Cardiac muscle cell (in vitro differentiated cells and primary cell): ENCODE measurements at regions not wholly inside any gene's neighbourhood (a gene's known extent, or its start where the extent isn't known, plus 50 kb on each side); places are given as distances from the start of the nearest gene placed in this dataset.
A peak's percentile ranks its signal among the peaks of the same experiment; 100 is the strongest.

Source experiments
- DNase-seq, 2 donors: peaks; one replicate each; pipeline versions ENCODE4 v3.0.0 to v3.0.0-alpha.2; 2010 to 2017; ENCODE audit warnings: low read depth in 1 of 2, low spot score in 1 of 2
- H3K27ac ChIP-seq: fragments of 200-600 bp; sonication (generic); 2 replicates; pipeline ENCODE4 v1.5.1; 2016
- H3K27me3 ChIP-seq: fragments of 200-600 bp; sonication (generic); 2 replicates; pipeline ENCODE4 v1.6.0; 2016; ENCODE audit warnings: control low read depth
- H3K36me3 ChIP-seq: fragments of 200-600 bp; sonication (generic); 2 replicates; pipeline ENCODE4 v1.5.1; 2016; ENCODE audit warnings: control low read depth
- H3K4me1 ChIP-seq: fragments of 200-600 bp; sonication (generic); 2 replicates; pipeline ENCODE4 v1.8.1; 2017; ENCODE audit warnings: low read depth, mild to moderate bottlenecking, mixed run types
- H3K4me3 ChIP-seq: fragments of 200-600 bp; sonication (generic); 2 replicates; pipeline ENCODE4 v1.5.1; 2016; ENCODE audit warnings: mild to moderate bottlenecking
- H3K9me3 ChIP-seq: fragments of 200-600 bp; sonication (generic); 2 replicates; pipeline ENCODE4 v1.5.1; 2017; ENCODE audit warnings: low read depth, mild to moderate bottlenecking, control low read depth
- TF ChIP-seq, protein P1 (sequence below): IDR thresholded peaks from 2 replicates; pipeline ENCODE4 v1.5.1; 2012; ENCODE audit warnings: low read depth, mild to moderate bottlenecking, low read length

DNA sequence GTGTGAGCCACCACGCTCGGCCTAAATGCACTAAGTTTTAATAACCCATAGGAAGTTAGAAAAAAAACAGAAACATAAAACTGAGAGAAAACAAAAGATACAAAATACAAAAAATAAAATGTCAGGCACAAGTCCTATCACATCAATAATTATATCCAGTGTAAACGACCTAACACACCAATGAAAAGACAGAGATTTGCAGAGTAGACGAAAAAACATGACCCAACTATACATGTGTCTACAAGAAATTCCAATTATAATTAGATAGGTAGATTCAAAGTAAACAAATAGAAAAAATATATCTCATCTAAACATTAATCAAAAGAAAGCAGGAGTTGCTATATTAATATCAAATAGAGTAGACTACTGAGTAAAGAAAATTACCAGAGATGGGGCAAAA is 69.4 kb upstream of the NUDT4 start:
- DNase-seq = no peak
- no peaks in the 10 kb centered on the region for H3K27me3 ChIP-seq
- TF ChIP-seq, protein P1, sequence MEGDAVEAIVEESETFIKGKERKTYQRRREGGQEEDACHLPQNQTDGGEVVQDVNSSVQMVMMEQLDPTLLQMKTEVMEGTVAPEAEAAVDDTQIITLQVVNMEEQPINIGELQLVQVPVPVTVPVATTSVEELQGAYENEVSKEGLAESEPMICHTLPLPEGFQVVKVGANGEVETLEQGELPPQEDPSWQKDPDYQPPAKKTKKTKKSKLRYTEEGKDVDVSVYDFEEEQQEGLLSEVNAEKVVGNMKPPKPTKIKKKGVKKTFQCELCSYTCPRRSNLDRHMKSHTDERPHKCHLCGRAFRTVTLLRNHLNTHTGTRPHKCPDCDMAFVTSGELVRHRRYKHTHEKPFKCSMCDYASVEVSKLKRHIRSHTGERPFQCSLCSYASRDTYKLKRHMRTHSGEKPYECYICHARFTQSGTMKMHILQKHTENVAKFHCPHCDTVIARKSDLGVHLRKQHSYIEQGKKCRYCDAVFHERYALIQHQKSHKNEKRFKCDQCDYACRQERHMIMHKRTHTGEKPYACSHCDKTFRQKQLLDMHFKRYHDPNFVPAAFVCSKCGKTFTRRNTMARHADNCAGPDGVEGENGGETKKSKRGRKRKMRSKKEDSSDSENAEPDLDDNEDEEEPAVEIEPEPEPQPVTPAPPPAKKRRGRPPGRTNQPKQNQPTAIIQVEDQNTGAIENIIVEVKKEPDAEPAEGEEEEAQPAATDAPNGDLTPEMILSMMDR = no peak
- H3K4me3 ChIP-seq = no peak overlapping the region
- no peak overlapping the region for H3K27ac ChIP-seq
- H3K4me1 ChIP-seq = no peaks in the 10 kb centered on the region
- no peaks in the 10 kb centered on the region for H3K36me3 ChIP-seq
- no peaks in the 10 kb centered on the region for H3K9me3 ChIP-seq

DNA sequence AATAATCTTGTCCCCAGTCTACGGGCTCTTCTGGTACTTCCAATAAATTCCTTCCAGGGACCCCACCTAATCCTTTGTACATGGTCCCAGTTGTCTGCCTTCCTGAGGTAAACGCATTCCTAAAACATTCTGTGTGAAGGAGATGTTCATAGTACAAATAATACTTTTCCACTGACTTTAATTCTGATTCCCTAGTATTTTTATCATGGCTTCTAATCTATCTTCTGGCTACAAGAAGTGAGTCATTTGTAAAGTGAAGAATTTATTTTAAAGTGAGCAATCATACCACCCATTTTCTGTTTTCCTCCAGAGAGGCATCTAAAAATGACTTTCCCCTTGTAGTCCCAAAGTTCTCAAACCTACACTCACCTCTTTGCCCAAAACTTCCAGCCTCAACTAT is 65.9 kb upstream of the NUDT4 start:
- DNase-seq = no peak
- peaks cover 11% of the 10 kb centered on the region for H3K4me1 ChIP-seq
- no peaks in the 10 kb centered on the region for H3K27me3 ChIP-seq
- H3K4me3 ChIP-seq = no peak overlapping the region
- no peaks in the 10 kb centered on the region for H3K9me3 ChIP-seq
- no peaks in the 10 kb centered on the region for H3K36me3 ChIP-seq
- TF ChIP-seq, protein P1 = no peak
- no peak overlapping the region for H3K27ac ChIP-seq

DNA sequence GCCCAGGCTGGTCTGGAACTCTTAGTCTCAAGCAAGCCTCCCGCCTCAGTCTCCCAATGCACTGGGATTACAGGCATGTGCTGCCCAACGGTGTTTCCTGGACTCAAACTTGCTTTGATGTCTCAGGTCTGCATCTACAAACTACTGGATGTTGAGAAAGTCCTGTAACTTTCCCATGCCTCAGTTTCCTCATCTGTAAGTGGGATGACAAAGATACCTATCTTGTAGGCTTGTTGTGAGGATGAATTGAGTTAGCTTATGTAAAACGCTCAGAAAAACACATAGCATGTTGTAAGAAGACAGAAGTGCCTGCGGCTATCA is 63.6 kb upstream of the NUDT4 start:
- no peaks in the 10 kb centered on the region for H3K9me3 ChIP-seq
- H3K36me3 ChIP-seq = no peaks in the 10 kb centered on the region
- H3K4me3 ChIP-seq = no peak overlapping the region
- DNase-seq = no peak
- peaks cover 14% of the 10 kb centered on the region for H3K4me1 ChIP-seq
- H3K27me3 ChIP-seq = no peaks in the 10 kb centered on the region
- no peak overlapping the region for H3K27ac ChIP-seq
- TF ChIP-seq, protein P1 = no peak

DNA sequence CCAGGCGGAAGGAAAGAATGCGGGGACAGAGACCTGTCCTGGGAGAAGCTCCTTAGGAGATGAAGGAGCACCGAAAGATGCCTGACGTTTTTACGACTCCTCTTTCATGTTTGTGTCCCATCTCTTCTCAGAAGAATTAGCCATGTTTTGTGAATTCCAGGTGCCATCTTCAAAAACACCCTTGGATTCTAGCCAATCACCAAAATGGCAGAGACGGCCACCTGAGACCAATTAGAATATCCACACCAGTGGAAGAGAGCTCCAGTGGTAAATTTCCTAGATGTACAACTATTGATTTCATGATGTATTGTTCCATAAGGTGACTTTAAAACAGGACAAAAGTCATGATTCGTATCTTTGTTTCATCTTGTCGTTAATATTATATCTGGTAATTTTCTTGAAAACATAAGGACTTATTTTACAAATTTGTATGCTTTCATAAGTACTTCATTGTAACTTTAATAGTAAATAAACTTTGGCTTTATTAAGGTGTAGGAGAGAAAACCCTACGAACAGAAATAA is 62.3 kb upstream of the NUDT4 start:
- TF ChIP-seq, protein P1 = no peak
- H3K27me3 ChIP-seq = no peaks in the 10 kb centered on the region
- H3K9me3 ChIP-seq = no peaks in the 10 kb centered on the region
- H3K27ac ChIP-seq = peak overlapping the region; percentile 63
- DNase-seq = no peak
- peaks cover 14% of the 10 kb centered on the region for H3K4me1 ChIP-seq
- H3K36me3 ChIP-seq = no peaks in the 10 kb centered on the region
- H3K4me3 ChIP-seq = no peak overlapping the region

DNA sequence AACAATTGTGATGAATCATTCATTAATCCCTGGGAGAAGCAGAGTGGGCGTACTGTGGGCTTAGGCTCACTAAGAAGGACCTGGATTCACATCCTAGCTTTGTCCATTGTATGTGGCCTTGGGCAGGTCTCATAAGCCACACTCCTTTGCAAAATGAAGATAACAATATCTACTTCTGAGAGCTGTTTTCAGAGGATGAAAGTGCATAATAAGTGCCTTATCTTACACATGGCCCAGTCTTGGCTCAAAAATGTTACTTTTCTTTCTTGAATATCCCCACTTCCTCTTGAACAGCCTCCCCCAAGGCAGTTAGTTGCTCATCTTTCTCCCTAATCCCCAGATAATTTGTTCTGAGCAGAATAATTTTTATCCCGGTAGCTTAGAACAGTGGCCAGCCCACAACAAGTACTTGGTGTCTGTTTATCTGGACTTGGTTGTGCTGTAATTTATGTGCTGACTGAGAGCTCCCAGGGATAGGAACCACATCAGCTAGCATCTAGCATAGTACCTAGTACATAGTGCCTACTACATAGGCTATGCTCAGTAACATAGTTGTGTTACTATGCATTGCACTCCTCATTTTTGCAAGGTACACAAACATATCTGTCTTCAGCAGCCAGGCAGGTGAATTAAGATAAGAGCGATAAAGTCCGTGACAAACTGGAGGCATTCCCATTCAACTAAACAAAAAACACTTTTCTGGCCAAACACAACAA is 61.7 kb upstream of the NUDT4 start:
- no peaks in the 10 kb centered on the region for H3K36me3 ChIP-seq
- DNase-seq = peak in 1 of 2 donors; percentile 27
- H3K27ac ChIP-seq = peak overlapping the region; percentile 63
- no peaks in the 10 kb centered on the region for H3K9me3 ChIP-seq
- TF ChIP-seq, protein P1 = no peak
- H3K4me1 ChIP-seq = peaks cover 14% of the 10 kb centered on the region
- no peaks in the 10 kb centered on the region for H3K27me3 ChIP-seq
- no peak overlapping the region for H3K4me3 ChIP-seq
